ENCODE measurements at regions not wholly inside any gene's neighbourhood (a gene's known extent, or its start where the extent isn't known, plus 50 kb on each side); places are given as distances from the start of the nearest gene placed in this dataset.
A peak's percentile ranks its signal among the peaks of the same experiment; 100 is the strongest.

DNA sequence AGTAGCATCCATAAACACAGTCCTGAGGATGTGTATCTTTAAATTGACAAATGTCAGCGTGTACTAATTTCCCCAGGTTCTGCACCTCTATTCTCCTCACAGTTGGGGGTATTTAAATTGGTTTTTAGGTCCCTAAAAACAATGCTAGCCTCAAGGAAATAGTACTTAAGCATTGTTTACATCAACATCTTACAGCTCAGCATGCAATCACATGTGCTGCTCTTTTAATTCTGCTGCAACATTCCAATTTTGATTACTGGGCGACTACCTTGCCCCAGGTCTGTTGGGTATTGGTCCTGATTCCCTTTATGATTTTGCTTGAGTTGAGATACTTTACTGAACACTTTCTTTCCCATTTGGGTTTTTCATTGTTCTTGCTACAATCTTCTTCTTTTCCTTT, 616.6 kb downstream of the CCER1 start:
- no peak overlapping the region for H3K9ac ChIP-seq (ENCODE audit: low read length)
- TF ChIP-seq, protein P1, sequence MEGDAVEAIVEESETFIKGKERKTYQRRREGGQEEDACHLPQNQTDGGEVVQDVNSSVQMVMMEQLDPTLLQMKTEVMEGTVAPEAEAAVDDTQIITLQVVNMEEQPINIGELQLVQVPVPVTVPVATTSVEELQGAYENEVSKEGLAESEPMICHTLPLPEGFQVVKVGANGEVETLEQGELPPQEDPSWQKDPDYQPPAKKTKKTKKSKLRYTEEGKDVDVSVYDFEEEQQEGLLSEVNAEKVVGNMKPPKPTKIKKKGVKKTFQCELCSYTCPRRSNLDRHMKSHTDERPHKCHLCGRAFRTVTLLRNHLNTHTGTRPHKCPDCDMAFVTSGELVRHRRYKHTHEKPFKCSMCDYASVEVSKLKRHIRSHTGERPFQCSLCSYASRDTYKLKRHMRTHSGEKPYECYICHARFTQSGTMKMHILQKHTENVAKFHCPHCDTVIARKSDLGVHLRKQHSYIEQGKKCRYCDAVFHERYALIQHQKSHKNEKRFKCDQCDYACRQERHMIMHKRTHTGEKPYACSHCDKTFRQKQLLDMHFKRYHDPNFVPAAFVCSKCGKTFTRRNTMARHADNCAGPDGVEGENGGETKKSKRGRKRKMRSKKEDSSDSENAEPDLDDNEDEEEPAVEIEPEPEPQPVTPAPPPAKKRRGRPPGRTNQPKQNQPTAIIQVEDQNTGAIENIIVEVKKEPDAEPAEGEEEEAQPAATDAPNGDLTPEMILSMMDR (IDR thresholded peaks at IDR 0.05; ENCODE audit: insufficient read depth, low read depth, low read length) = no peak
- TF ChIP-seq EZH2 (IDR thresholded peaks at IDR 0.05; ENCODE audit: insufficient read depth, low read length) = no peak
- Mint-ChIP-seq H3K27me3 (ENCODE audit: low read depth, unreplicated experiment) (peaks cover 2% of the 10 kb centered on the region), H3K4me3 (ENCODE audit: unreplicated experiment) (no peak overlapping the region), H3K36me3 (ENCODE audit: low read depth, unreplicated experiment) (no peaks in the 10 kb centered on the region), H3K27ac (ENCODE audit: unreplicated experiment) (no peak overlapping the region), H3K4me1 (ENCODE audit: low read depth, unreplicated experiment) (no peaks in the 10 kb centered on the region), H3K9me3 (ENCODE audit: unreplicated experiment) (no peaks in the 10 kb centered on the region)
- no peak overlapping the region for H2AFZ ChIP-seq (ENCODE audit: low read depth, low read length)
- H3K79me2 ChIP-seq (ENCODE audit: insufficient read depth, low read length) = no peaks in the 10 kb centered on the region
- H3K9me3 ChIP-seq (ENCODE audit: insufficient read depth, low read depth, low read length) = no peaks in the 10 kb centered on the region
- H3K4me2 ChIP-seq (ENCODE audit: low read length) = no peak overlapping the region
- H3K36me3 ChIP-seq (ENCODE audit: insufficient read depth, low read length) = no peaks in the 10 kb centered on the region
- no peaks in the 10 kb centered on the region for H4K20me1 ChIP-seq (ENCODE audit: insufficient read depth, low read length)
- no peaks in the 10 kb centered on the region for H3K4me1 ChIP-seq (ENCODE audit: insufficient read depth, low read length)
- FAIRE-seq = no peak
- no peak overlapping the region for H3K27ac ChIP-seq (ENCODE audit: low read depth, low read length)
- no peak overlapping the region for H3K4me3 ChIP-seq (ENCODE audit: insufficient read depth, low read depth, low read length)
- no peaks in the 10 kb centered on the region for H3K27me3 ChIP-seq (ENCODE audit: insufficient read depth, low read length)
- DNase-seq (ENCODE audit: low read depth) = no peak

DNA sequence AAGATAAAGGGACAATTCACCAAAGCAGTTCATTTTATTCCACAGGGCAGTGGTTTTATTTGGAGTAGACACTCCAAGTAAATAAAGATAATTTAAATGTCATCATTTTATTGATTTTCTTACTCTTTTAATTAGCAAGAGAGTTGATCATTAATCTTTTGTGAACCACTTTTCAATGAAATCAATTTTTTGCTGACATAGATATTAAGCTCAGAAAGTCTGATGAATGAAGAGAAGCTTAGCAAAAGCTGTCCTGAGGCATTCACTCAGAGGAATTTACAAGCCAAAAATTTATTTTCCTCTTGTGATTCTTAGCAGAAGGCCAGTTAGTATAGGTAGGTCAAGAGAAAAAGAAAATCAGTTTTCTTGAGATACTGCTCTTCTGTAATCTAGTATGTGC, 618.0 kb downstream of the CCER1 start:
- no peak overlapping the region for H3K4me3 Mint-ChIP-seq (ENCODE audit: unreplicated experiment)
- H2AFZ ChIP-seq (ENCODE audit: low read depth, low read length) = no peak overlapping the region

DNA sequence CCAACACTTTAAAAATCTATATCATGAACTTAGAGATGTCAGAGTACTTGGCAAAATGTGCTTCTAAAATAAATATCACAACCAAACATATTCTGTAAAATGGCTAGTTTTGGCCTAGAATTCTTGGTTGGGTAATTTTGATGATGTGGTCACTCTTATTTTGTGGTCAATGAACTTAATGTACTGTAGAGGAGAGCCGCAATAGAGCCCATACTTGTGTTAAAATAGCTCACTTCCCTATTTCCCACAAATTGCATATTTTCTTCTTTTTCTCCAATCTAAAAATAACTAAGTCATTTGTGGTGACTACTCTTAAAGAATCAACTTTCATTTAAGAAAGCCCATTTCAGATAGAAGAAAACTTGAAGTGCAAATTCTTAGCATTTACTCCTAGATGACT, 619.4 kb downstream of the CCER1 start:
- Histone ChIP-seq H3K9ac (ENCODE audit: low read length) (no peak overlapping the region), H3K9me3 (ENCODE audit: insufficient read depth, low read depth, low read length) (no peaks in the 10 kb centered on the region), H2AFZ (ENCODE audit: low read depth, low read length) (no peak overlapping the region), H3K27me3 (ENCODE audit: insufficient read depth, low read length) (no peaks in the 10 kb centered on the region), H3K36me3 (ENCODE audit: insufficient read depth, low read length) (no peaks in the 10 kb centered on the region), H3K4me1 (ENCODE audit: insufficient read depth, low read length) (no peaks in the 10 kb centered on the region), H3K79me2 (ENCODE audit: insufficient read depth, low read length) (no peaks in the 10 kb centered on the region), H3K27ac (ENCODE audit: low read depth, low read length) (no peak overlapping the region), H4K20me1 (ENCODE audit: insufficient read depth, low read length) (no peaks in the 10 kb centered on the region), H3K4me2 (ENCODE audit: low read length) (no peak overlapping the region), H3K4me3 (ENCODE audit: insufficient read depth, low read depth, low read length) (no peak overlapping the region)
- Mint-ChIP-seq H3K4me3 (ENCODE audit: unreplicated experiment) (no peak overlapping the region), H3K27me3 (ENCODE audit: low read depth, unreplicated experiment) (peaks cover 1% of the 10 kb centered on the region), H3K27ac (ENCODE audit: unreplicated experiment) (no peak overlapping the region), H3K36me3 (ENCODE audit: low read depth, unreplicated experiment) (no peaks in the 10 kb centered on the region), H3K9me3 (ENCODE audit: unreplicated experiment) (no peaks in the 10 kb centered on the region), H3K4me1 (ENCODE audit: low read depth, unreplicated experiment) (peaks cover 6% of the 10 kb centered on the region)
- FAIRE-seq (no peak), DNase-seq (ENCODE audit: low read depth) (peak; percentile 39)
- TF ChIP-seq, protein P1 (IDR thresholded peaks at IDR 0.05; ENCODE audit: insufficient read depth, low read depth, low read length) = no peak
- no peak for TF ChIP-seq EZH2 (IDR thresholded peaks at IDR 0.05; ENCODE audit: insufficient read depth, low read length)

More for the DNA sequence above, 618.0 kb downstream of the CCER1 start:
- no peak for TF ChIP-seq EZH2 (IDR thresholded peaks at IDR 0.05; ENCODE audit: insufficient read depth, low read length)
- TF ChIP-seq, protein P1 (IDR thresholded peaks at IDR 0.05; ENCODE audit: insufficient read depth, low read depth, low read length) = no peak
- Histone ChIP-seq H3K27me3 (ENCODE audit: insufficient read depth, low read length) (no peaks in the 10 kb centered on the region), H3K9me3 (ENCODE audit: insufficient read depth, low read depth, low read length) (no peaks in the 10 kb centered on the region), H3K4me2 (ENCODE audit: low read length) (no peak overlapping the region), H3K79me2 (ENCODE audit: insufficient read depth, low read length) (no peaks in the 10 kb centered on the region), H3K9ac (ENCODE audit: low read length) (no peak overlapping the region), H3K36me3 (ENCODE audit: insufficient read depth, low read length) (no peaks in the 10 kb centered on the region), H3K4me1 (ENCODE audit: insufficient read depth, low read length) (no peaks in the 10 kb centered on the region), H3K27ac (ENCODE audit: low read depth, low read length) (no peak overlapping the region), H3K4me3 (ENCODE audit: insufficient read depth, low read depth, low read length) (no peak overlapping the region), H4K20me1 (ENCODE audit: insufficient read depth, low read length) (no peaks in the 10 kb centered on the region)
- no peaks in the 10 kb centered on the region for H3K36me3 Mint-ChIP-seq (ENCODE audit: low read depth, unreplicated experiment)
- H3K4me1 Mint-ChIP-seq (ENCODE audit: low read depth, unreplicated experiment) = peaks cover 1% of the 10 kb centered on the region
- FAIRE-seq (no peak), DNase-seq (ENCODE audit: low read depth) (no peak)
- no peaks in the 10 kb centered on the region for H3K9me3 Mint-ChIP-seq (ENCODE audit: unreplicated experiment)
- H3K27ac Mint-ChIP-seq (ENCODE audit: unreplicated experiment) = no peak overlapping the region
- H3K27me3 Mint-ChIP-seq (ENCODE audit: low read depth, unreplicated experiment) = peaks cover 2% of the 10 kb centered on the region
